ENCODE measurements at regions not wholly inside any gene's neighbourhood (a gene's known extent, or its start where the extent isn't known, plus 50 kb on each side); places are given as distances from the start of the nearest gene placed in this dataset.

- Histone ChIP-seq H3K9ac (no peak overlapping the region), H3K9me2 (no peaks in the 10 kb centered on the region), H3K36me3 (replicated peaks in 1 of 2; ENCODE audit: control insufficient read depth in 1 of 2, insufficient read depth in 2 of 2, low read length in 1 of 2) (no peaks in the 10 kb centered on the region), H3K4me2 (no peak overlapping the region), H3F3A (replicated peaks; ENCODE audit: insufficient read depth) (no peaks in the 10 kb centered on the region), H3K27ac (ENCODE audit: low read depth in 2 of 2, low read length in 1 of 2) (no peak overlapping the region), H2AFZ (ENCODE audit: low read depth) (no peak overlapping the region), H3K4me1 (ENCODE audit: control insufficient read depth in 1 of 2, insufficient read depth in 2 of 2, low read depth in 1 of 2, low read length in 1 of 2) (no peaks in the 10 kb centered on the region), H3K27me3 (ENCODE audit: insufficient read depth) (peaks cover 17% of the 10 kb centered on the region; the same call in 1 of the 2 replicates), H3K4me3 (ENCODE audit: low read depth in 2 of 2, low read length in 1 of 2) (no peak overlapping the region), H3K9me3 (no peaks in the 10 kb centered on the region), H4K20me1 (ENCODE audit: insufficient read depth) (no peaks in the 10 kb centered on the region), H3K79me2 (ENCODE audit: insufficient read depth) (no peaks in the 10 kb centered on the region)
- 4% methylated on average over 5 of the region's 5 CpGs for WGBS (ENCODE audit: low lambda C conversion rate)
- CTCF ChIA-PET = no interaction called here
- no peak for DNase-seq
- POLR2A ChIA-PET = no interaction called here
- TF ChIP-seq JUND (IDR thresholded peaks at IDR 0.05) (no peak), RXRA (IDR thresholded peaks at IDR 0.05; ENCODE audit: borderline replicate concordance, low read depth) (no peak), REST (IDR thresholded peaks at IDR 0.05; ENCODE audit: low read depth, low read length) (no peak)
Observed at GRCh38 chr9:518540-518939, 303.9 kb downstream of the DOCK8 start.

GRCh38 chr9:519579-519978 is 304.9 kb downstream of the DOCK8 start:
- Histone ChIP-seq H3K27ac (ENCODE audit: low read depth in 2 of 2, low read length in 1 of 2) (no peak overlapping the region), H3K79me2 (ENCODE audit: insufficient read depth) (no peaks in the 10 kb centered on the region), H3F3A (replicated peaks; ENCODE audit: insufficient read depth) (no peaks in the 10 kb centered on the region), H3K4me3 (ENCODE audit: low read depth in 2 of 2, low read length in 1 of 2) (no peak overlapping the region), H3K4me1 (ENCODE audit: control insufficient read depth in 1 of 2, insufficient read depth in 2 of 2, low read depth in 1 of 2, low read length in 1 of 2) (no peaks in the 10 kb centered on the region), H4K20me1 (ENCODE audit: insufficient read depth) (no peaks in the 10 kb centered on the region), H3K9me2 (no peaks in the 10 kb centered on the region), H2AFZ (ENCODE audit: low read depth) (no peak overlapping the region), H3K9me3 (no peaks in the 10 kb centered on the region), H3K27me3 (ENCODE audit: insufficient read depth) (peaks cover 20% of the 10 kb centered on the region; the same call in 1 of the 2 replicates), H3K36me3 (replicated peaks in 1 of 2; ENCODE audit: control insufficient read depth in 1 of 2, insufficient read depth in 2 of 2, low read length in 1 of 2) (no peaks in the 10 kb centered on the region), H3K9ac (no peak overlapping the region), H3K4me2 (no peak overlapping the region)
- TF ChIP-seq RFX5 (IDR thresholded peaks at IDR 0.05; ENCODE audit: low read length) = no peak
- TF ChIP-seq RAD21 (IDR thresholded peaks at IDR 0.05; ENCODE audit: low read length) = no peak
- TF ChIP-seq, protein P1, sequence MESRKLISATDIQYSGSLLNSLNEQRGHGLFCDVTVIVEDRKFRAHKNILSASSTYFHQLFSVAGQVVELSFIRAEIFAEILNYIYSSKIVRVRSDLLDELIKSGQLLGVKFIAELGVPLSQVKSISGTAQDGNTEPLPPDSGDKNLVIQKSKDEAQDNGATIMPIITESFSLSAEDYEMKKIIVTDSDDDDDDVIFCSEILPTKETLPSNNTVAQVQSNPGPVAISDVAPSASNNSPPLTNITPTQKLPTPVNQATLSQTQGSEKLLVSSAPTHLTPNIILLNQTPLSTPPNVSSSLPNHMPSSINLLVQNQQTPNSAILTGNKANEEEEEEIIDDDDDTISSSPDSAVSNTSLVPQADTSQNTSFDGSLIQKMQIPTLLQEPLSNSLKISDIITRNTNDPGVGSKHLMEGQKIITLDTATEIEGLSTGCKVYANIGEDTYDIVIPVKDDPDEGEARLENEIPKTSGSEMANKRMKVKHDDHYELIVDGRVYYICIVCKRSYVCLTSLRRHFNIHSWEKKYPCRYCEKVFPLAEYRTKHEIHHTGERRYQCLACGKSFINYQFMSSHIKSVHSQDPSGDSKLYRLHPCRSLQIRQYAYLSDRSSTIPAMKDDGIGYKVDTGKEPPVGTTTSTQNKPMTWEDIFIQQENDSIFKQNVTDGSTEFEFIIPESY (IDR thresholded peaks at IDR 0.05; ENCODE audit: borderline replicate concordance, low read depth) = no peak
- TF ChIP-seq TCF12 (IDR thresholded peaks at IDR 0.05) = no peak
- TF ChIP-seq FOXM1 (IDR thresholded peaks at IDR 0.05; ENCODE audit: low read depth) = no peak
- no peak for TF ChIP-seq FOSL2 (IDR thresholded peaks at IDR 0.05; ENCODE audit: borderline replicate concordance, low read depth)
- TF ChIP-seq ELF1 (IDR thresholded peaks at IDR 0.05) = no peak
- no peak for TF ChIP-seq YY1 (IDR thresholded peaks at IDR 0.05; ENCODE audit: low read depth)
- TF ChIP-seq SIN3A (IDR thresholded peaks at IDR 0.05; ENCODE audit: borderline replicate concordance, low read depth, low read length) = no peak
- no peak for TF ChIP-seq RCOR1 (IDR thresholded peaks at IDR 0.05; ENCODE audit: low read length)
- TF ChIP-seq EP300 (IDR thresholded peaks at IDR 0.05; ENCODE audit: borderline replicate concordance in 1 of 2, low read depth in 1 of 2, low read length in 1 of 2) = no peak
- TF ChIP-seq MXI1 (IDR thresholded peaks at IDR 0.05; ENCODE audit: low read depth, low read length) = no peak
- TF ChIP-seq REST (IDR thresholded peaks at IDR 0.05; ENCODE audit: low read depth, low read length) = no peak
- TF ChIP-seq CHD2 (IDR thresholded peaks at IDR 0.05; ENCODE audit: low read length, partially characterized antibody) = no peak
- no peak for TF ChIP-seq SMC3 (IDR thresholded peaks at IDR 0.05; ENCODE audit: low read depth, low read length)
- no peak for TF ChIP-seq EZH2phosphoT487 (IDR thresholded peaks at IDR 0.05; ENCODE audit: borderline replicate concordance, low read depth)
- TF ChIP-seq, protein P2, sequence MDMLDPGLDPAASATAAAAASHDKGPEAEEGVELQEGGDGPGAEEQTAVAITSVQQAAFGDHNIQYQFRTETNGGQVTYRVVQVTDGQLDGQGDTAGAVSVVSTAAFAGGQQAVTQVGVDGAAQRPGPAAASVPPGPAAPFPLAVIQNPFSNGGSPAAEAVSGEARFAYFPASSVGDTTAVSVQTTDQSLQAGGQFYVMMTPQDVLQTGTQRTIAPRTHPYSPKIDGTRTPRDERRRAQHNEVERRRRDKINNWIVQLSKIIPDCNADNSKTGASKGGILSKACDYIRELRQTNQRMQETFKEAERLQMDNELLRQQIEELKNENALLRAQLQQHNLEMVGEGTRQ (IDR thresholded peaks at IDR 0.05; ENCODE audit: borderline replicate concordance, low read depth, low read length) = no peak
- TF ChIP-seq NFIC (IDR thresholded peaks at IDR 0.05; ENCODE audit: borderline replicate concordance) = no peak
- POLR2A ChIA-PET = no interaction called here
- no peak for DNase-seq
- WGBS (ENCODE audit: low lambda C conversion rate) = 14% methylated on average over 3 of the region's 3 CpGs
- CTCF ChIA-PET = no interaction called here

All from SK-N-SH (cell line).